ENCODE measurements at regions not wholly inside any gene's neighbourhood (a gene's known extent, or its start where the extent isn't known, plus 50 kb on each side); places are given as distances from the start of the nearest gene placed in this dataset.

DNA sequence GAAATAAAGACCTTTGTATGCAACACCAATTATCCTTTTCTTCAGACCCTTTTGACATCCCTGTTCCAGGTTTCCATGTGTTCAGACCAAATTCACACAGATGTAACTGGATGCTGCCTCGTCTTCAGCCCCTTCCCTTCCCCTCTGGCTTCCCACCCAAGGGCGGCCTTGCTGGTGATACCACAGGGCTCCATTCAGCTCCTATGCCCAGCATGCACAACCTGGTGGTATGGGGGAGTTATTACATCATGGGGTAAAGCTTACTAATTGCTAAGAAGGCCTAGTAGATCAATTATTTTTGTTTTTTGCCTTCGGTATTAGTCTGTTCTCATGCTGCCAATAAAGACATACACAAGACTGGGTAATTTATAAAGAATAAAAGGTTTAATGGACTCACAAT is 317.0 kb upstream of the CXXC4 start:
- DNase-seq: no peak

DNA sequence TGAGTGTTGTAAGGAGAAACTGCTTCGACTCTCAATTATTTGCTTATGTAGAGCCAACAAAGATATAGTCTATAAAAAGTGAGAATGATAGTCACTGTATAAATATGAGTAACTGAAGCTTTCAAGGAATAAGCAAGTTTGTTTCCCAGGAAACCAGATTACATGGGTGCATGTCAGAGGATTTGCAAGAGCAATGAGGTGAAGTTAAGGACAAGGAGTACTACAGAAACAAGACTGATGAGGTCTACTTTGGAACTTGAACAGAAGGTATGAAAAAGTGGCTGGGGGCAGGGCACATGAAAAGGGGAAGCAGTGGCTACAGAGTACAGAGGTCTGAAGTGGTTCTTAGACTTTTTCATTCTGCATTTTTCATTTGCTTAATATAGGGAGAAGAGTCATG is 321.0 kb upstream of the CXXC4 start:
- no peak for DNase-seq

DNA sequence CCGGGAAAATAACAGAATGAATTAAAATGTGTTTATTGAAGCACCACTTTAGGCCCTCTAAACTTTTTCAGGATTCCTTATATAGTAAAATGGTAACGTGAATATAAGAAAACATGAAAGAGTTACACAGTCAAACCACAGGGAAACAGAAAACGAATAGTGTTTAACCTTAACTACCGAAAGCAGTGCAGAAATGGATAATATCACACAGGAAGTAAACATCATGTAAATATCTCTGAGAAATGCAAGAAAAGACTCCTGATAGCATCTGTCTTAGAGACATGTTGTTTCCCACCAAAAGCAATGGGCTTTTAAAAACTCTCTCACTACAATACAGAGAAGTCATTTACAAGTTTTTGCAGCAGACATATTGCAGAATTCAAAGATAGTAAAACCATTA is 323.9 kb upstream of the CXXC4 start:
- DNase-seq: no peak

GRCh38 chr4:104826171-104826570 is 320.5 kb upstream of the TET2 start:
- no peak for DNase-seq

DNA sequence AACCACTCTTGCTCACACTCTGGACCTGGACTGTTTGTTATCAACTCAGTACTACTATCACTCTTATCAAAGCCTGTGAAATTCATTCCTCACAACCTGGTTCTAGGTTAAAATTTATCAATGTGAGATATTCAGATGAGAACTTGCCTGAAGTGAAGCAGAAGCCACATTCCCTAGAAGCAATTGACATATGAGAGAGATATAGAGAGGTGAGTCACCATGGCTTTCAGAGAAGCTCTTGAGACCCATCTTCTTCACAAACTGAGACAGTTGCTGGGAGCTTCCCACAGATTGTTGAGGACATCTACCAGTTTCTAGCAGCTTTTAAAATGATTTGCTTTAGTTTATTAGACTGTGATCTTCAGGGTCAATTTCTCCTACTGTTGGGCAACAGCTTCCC is 316.9 kb upstream of the TET2 start:
- no peak for DNase-seq

- DNase-seq: no peak
Observed at GRCh38 chr4:104848597-104849225, 298.0 kb upstream of the TET2 start.

DNA sequence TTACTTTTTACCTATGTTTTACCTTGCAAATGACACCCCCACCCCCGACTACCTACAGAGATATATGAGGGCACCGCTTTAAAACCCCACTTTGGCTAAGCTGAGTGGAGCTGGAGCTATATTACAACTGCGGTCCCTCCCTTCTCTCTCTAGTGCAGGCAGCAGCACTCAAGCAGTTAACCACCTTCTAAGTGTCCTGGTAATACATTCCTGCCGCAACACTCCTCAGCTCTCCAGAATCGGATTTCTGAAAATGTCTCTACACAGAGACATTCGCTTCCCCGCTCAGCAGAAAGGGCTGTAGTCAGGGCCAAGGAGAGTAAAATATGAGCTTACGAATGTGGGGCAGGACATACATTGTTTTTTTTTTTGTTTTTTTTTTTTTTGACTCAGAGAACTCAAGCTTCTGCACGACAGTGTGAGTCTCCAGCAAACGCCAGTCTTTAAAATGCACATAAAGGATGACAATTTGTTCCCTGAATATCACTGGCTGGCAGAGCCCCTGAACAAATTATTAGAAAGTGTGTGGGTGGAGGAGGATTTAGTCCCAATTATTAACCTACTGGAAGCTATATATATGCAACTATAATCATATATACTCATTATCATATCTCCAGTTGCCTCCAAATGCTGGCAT is 287.0 kb upstream of the TET2 start:
- DNase-seq: no peak

- peak; percentile 44 for DNase-seq
Observed at GRCh38 chr4:104860238-104861123, 286.2 kb upstream of the TET2 start.

DNA sequence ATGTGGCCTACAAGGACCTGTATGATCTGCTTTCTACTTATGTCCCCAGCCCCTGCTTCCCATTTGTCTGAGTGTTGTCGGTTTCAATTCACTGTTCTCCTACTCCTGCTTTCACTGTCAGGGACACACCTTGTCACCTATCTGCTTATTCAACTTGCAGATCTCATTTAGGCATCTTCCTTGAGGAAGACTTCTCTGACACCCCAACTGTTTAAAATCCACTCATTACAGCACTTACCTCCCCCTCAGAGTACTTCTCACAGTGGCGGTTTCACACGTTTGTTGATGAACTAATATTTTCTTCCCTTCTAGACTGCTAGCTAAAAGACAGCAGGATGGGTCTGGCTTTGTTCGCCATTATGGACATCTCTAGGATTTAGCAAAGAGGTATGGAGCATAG is 279.9 kb upstream of the TET2 start:
- no peak for DNase-seq

GRCh38 chr4:104868533-104868932 is 278.1 kb upstream of the TET2 start:
- DNase-seq: no peak

DNA sequence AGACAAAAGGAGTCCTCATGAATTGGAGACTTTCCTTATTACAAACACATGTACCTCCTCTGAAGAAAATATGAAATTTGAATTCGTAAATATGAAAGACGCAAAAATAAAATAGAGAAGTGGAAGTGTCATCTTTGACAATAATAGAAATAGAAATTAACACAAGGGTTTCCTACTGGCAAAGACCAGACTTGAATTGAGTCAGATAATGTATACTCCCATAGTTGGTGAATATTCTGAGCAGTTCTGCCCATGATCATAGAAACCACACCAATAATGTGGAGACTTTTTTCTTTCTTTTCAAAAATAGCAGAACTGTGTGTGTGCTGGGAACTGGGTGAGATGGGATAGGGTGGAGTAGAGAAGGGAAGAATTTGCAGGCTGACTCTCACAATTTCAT is 277.7 kb upstream of the TET2 start:
- no peak for DNase-seq

GRCh38 chr4:104869831-104870230 is 276.8 kb upstream of the TET2 start:
- DNase-seq: no peak

- DNase-seq: no peak
Observed at GRCh38 chr4:104870495-104871233, 276.0 kb upstream of the TET2 start.

DNA sequence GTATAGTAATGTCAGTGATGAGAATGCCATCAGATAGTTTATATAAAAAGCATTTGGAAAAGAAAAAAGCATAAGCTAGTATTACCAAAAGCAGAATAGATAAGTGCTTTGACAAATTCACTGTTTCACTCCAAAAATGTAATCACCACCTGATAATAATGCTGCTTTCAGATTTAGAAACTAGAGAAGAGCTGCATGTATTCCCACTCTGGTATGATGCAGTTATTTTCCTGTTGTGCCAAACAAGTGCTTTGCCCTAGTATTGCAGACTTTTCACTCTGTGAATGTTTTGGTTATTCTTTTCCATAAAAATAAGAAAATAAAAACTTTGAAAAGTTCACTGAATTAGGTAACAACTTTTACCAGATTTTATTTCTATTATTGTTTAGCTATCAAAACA is 267.7 kb upstream of the TET2 start:
- no peak for DNase-seq

- DNase-seq: no peak
Observed at GRCh38 chr4:104879367-104879766, 267.3 kb upstream of the TET2 start.

- DNase-seq: no peak
Observed at GRCh38 chr4:104879854-104880253, 266.8 kb upstream of the TET2 start.

- peak; percentile 2 for DNase-seq
Observed at GRCh38 chr4:104881136-104881886, 265.4 kb upstream of the TET2 start.

GRCh38 chr4:104890598-104891275 is 255.9 kb upstream of the TET2 start:
- no peak for DNase-seq

DNA sequence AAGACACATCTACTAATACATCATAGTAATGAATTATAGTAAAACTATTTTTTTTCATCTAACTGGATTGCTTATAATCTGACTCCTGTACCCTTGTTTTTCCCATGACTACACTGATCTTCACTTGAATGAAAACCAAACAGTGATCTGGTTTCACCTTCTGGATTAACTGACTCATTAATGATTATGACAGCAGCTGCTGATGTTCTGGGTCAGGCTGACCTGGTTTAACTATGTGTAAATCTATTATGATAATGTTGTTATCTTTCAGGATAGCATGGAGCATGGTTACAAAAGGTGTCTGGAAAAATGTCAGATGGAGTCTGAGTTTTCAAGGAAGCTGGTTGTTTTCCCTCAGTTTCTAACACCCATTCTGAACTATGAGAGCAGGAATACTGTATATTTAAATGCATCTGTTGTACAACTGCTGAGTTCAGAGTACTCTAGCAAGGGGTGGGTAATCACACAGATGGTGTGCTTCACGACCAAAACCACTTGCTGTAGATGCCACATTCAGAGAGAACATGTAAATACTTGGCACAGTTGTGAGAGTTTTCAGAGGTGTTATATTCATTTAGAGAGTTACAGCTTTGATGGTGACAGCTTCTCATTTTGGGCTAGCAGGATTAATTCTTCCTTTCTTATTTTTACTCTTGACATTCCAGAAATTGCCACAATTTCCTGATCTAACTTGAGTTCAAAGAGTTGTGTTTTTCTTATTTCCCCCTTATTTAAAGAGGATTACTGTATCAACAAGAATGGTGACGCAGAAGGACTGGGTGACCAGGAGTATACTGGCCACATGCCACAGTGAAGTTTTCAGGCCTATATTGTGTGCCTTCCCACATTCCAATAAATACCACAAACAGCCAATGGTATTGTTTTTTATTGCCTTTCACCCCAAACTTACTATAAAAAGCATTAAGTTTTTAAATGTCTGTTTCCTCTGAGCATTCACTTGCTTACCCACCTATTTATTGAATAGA is 249.7 kb upstream of the TET2 start:
- peak; percentile 84 for DNase-seq

DNA sequence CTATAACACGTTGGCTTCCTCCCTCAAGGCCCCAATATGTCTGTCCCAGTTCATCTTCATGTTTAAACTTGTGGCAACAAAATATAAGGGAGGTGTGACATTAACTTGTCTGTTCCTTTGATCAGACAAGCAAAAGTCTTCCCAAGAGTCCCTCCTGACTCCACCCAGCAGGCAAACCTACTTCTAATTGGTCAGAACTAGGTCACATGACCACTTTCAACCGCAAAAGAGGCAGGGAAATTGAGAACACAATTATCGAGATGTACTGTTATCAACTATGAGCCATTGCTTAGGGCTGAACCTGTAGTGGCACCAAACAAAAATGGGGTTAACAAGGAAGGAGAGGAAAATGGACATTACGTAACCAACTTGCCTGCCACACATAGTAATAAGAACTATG is 246.8 kb upstream of the TET2 start:
- no peak for DNase-seq

- DNase-seq: peak; percentile 9
Observed at GRCh38 chr4:104901438-104901837, 245.2 kb upstream of the TET2 start.

Data from NCI-H2171 treated with DMSO at 0.1 percent for 48 hours (cell line).